ENCODE measurements at regions not wholly inside any gene's neighbourhood (a gene's known extent, or its start where the extent isn't known, plus 50 kb on each side); places are given as distances from the start of the nearest gene placed in this dataset.
"Not testable (repeated sequence)": the region's sequence is repeated elsewhere in the genome, so short reads cannot be mapped to it uniquely, and the experiment has no call there.

DNA sequence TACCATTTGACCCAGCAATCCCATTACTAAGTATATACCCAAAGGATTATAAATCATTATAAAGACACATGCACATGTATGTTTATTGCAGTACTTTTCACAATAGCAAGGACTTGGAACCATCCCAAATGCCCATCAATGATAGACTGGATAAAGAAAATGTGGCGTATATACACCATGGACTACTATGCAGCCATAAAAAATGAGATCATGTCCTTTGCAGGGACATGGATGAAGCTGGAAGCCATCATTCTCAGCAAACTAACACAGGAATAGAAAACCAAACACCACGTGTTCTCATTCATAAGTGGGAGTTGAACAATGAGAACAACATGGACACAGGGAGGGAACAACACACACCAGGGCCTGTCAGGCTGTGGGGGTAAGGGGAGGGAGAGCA lies 59.2 kb upstream of the TNIK start:
- H3K4me2 ChIP-seq (ENCODE audit: low read depth, low read length); ATAC-seq; H4K20me1 ChIP-seq (ENCODE audit: insufficient read depth, low read length); H3K27ac ChIP-seq (ENCODE audit: extremely low read length, insufficient read depth, low read length); H3K9me3 ChIP-seq (ENCODE audit: low read length); FAIRE-seq; CTCF ChIA-PET (ENCODE audit: low intra/inter-chr PET ratio, low total read pairs); H3K27me3 ChIP-seq (ENCODE audit: control insufficient read depth in 1 of 2, insufficient read depth in 2 of 2, low read length in 2 of 2); H3K9ac ChIP-seq (ENCODE audit: insufficient read depth, low read depth, low read length); H3K4me1 ChIP-seq (ENCODE audit: insufficient read depth, low read length); H3K36me3 ChIP-seq (replicated peaks in 1 of 2; ENCODE audit: control insufficient read depth in 1 of 2, insufficient read depth in 2 of 2, low read length in 2 of 2); H3K4me3 ChIP-seq (replicated peaks in 1 of 3; ENCODE audit: insufficient read depth in 1 of 3, low read depth in 2 of 3, low read length in 3 of 3); POLR2A ChIA-PET; intact Hi-C loops (cut with micrococcal nuclease; ENCODE audit: unreplicated experiment); BruUV-seq (replicated peaks); DNase-seq (ENCODE audit: low spot score); in situ Hi-C loops (cut with HindIII; ENCODE audit: extremely low pct_ligation_motif_present, low pct_unique_long_range_greater_than_20kb); H3K79me2 ChIP-seq (ENCODE audit: insufficient read depth, low read length); H2AFZ ChIP-seq (ENCODE audit: low read length): not testable (repeated sequence)
- TF ChIP-seq MNT (IDR thresholded peaks at IDR 0.05) = peak; percentile 45; the same call in 1 of the 2 replicates
- 45% methylated on average over 2 of the region's 2 CpGs for WGBS (ENCODE audit: low lambda C conversion rate)

GRCh38 chr3:171516765-171517164 lies 56.6 kb upstream of the TNIK start:
- ChIA-PET CTCF (ENCODE audit: low intra/inter-chr PET ratio, low total read pairs) (no interaction called here), POLR2A (no interaction called here)
- no peak overlapping the region for H2AFZ ChIP-seq (ENCODE audit: low read length)
- H3K9me3 ChIP-seq (ENCODE audit: low read length) = no peaks in the 10 kb centered on the region
- no peaks in the 10 kb centered on the region for H3K36me3 ChIP-seq (replicated peaks in 1 of 2; ENCODE audit: control insufficient read depth in 1 of 2, insufficient read depth in 2 of 2, low read length in 2 of 2)
- H3K9ac ChIP-seq (ENCODE audit: insufficient read depth, low read depth, low read length) = no peak overlapping the region
- FAIRE-seq (no peak), DNase-seq (ENCODE audit: low spot score) (no peak), ATAC-seq (no peak)
- no TSS peak for BruUV-seq (replicated peaks)
- no peak overlapping the region for H3K4me3 ChIP-seq (replicated peaks in 1 of 3; ENCODE audit: insufficient read depth in 1 of 3, low read depth in 2 of 3, low read length in 3 of 3)
- no peak overlapping the region for H3K27ac ChIP-seq (ENCODE audit: extremely low read length, insufficient read depth, low read length)
- H3K79me2 ChIP-seq (ENCODE audit: insufficient read depth, low read length) = no peaks in the 10 kb centered on the region
- no peaks in the 10 kb centered on the region; a peak in 1 of 5 replicates for H3K27me3 ChIP-seq (ENCODE audit: control insufficient read depth in 1 of 2, insufficient read depth in 2 of 2, low read length in 2 of 2)
- H4K20me1 ChIP-seq (ENCODE audit: insufficient read depth, low read length) = no peaks in the 10 kb centered on the region
- no peaks in the 10 kb centered on the region for H3K4me1 ChIP-seq (ENCODE audit: insufficient read depth, low read length)
- 34% methylated on average over 2 of the region's 2 CpGs for WGBS (ENCODE audit: low lambda C conversion rate)
- in situ Hi-C loops (cut with HindIII; ENCODE audit: extremely low pct_ligation_motif_present, low pct_unique_long_range_greater_than_20kb) (no loop called here), intact Hi-C loops (cut with micrococcal nuclease; ENCODE audit: unreplicated experiment) (no loop called here)
- no peak overlapping the region for H3K4me2 ChIP-seq (ENCODE audit: low read depth, low read length)
- TF ChIP-seq ZNF136 (CRISPR knock-in tag; IDR thresholded peaks at IDR 0.05; ENCODE audit: low read depth) (no peak), ZNF704 (CRISPR knock-in tag; IDR thresholded peaks at IDR 0.05; ENCODE audit: borderline replicate concordance) (no peak), ZZZ3 (CRISPR knock-in tag; IDR thresholded peaks at IDR 0.05; ENCODE audit: borderline replicate concordance) (no peak), FOSL2 (CRISPR knock-in tag; IDR thresholded peaks at IDR 0.05) (no peak), ZNF800 (CRISPR knock-in tag; IDR thresholded peaks at IDR 0.05) (no peak)
- TF ChIP-seq, protein P1, sequence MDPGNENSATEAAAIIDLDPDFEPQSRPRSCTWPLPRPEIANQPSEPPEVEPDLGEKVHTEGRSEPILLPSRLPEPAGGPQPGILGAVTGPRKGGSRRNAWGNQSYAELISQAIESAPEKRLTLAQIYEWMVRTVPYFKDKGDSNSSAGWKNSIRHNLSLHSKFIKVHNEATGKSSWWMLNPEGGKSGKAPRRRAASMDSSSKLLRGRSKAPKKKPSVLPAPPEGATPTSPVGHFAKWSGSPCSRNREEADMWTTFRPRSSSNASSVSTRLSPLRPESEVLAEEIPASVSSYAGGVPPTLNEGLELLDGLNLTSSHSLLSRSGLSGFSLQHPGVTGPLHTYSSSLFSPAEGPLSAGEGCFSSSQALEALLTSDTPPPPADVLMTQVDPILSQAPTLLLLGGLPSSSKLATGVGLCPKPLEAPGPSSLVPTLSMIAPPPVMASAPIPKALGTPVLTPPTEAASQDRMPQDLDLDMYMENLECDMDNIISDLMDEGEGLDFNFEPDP (CRISPR knock-in tag; conservative IDR thresholded peaks at IDR 0.05) = no peak
- TF ChIP-seq, protein P2, sequence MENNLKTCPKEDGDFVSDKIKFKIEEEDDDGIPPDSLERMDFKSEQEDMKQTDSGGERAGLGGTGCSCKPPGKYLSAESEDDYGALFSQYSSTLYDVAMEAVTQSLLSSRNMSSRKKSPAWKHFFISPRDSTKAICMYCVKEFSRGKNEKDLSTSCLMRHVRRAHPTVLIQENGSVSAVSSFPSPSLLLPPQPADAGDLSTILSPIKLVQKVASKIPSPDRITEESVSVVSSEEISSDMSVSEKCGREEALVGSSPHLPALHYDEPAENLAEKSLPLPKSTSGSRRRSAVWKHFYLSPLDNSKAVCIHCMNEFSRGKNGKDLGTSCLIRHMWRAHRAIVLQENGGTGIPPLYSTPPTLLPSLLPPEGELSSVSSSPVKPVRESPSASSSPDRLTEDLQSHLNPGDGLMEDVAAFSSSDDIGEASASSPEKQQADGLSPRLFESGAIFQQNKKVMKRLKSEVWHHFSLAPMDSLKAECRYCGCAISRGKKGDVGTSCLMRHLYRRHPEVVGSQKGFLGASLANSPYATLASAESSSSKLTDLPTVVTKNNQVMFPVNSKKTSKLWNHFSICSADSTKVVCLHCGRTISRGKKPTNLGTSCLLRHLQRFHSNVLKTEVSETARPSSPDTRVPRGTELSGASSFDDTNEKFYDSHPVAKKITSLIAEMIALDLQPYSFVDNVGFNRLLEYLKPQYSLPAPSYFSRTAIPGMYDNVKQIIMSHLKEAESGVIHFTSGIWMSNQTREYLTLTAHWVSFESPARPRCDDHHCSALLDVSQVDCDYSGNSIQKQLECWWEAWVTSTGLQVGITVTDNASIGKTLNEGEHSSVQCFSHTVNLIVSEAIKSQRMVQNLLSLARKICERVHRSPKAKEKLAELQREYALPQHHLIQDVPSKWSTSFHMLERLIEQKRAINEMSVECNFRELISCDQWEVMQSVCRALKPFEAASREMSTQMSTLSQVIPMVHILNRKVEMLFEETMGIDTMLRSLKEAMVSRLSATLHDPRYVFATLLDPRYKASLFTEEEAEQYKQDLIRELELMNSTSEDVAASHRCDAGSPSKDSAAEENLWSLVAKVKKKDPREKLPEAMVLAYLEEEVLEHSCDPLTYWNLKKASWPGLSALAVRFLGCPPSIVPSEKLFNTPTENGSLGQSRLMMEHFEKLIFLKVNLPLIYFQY (CRISPR knock-in tag; IDR thresholded peaks at IDR 0.05; ENCODE audit: borderline replicate concordance) = no peak

Measured in HepG2 (cell line).